SK-N-MC (cell line): ENCODE measurements at regions not wholly inside any gene's neighbourhood (a gene's known extent, or its start where the extent isn't known, plus 50 kb on each side); places are given as distances from the start of the nearest gene placed in this dataset.

Experiments used
- DNase-seq: peaks from one replicate; pipeline ENCODE4 v3.0.0-alpha.2; 2011; ENCODE audit warnings: low read depth, low spot score
- H3K27ac ChIP-seq: fragments of 200-600 bp; sonication (generic); 2 replicates; pipeline ENCODE4 v1.5.1; 2016; ENCODE audit warnings: mixed run types
- H3K36me3 ChIP-seq: fragments of 200-600 bp; sonication (generic); 2 replicates; pipeline ENCODE4 v1.6.1; 2017; ENCODE audit warnings: antibody characterized with exemption, low read length, mixed read lengths; ENCODE audit not compliant: insufficient read depth
- H3K4me3 ChIP-seq: fragments of 200-600 bp; sonication (generic); 2 replicates; pipeline ENCODE4 v1.5.1; 2016
- H3K9ac ChIP-seq: fragments of 200-600 bp; sonication (generic); 2 replicates; pipeline ENCODE4 v1.8.0; 2017; ENCODE audit warnings: mixed run types, mixed read lengths; ENCODE audit not compliant: insufficient read length
- H3K9me3 ChIP-seq: fragments of 200-600 bp; sonication (generic); 2 replicates; pipeline ENCODE4 v1.6.1; 2017; ENCODE audit warnings: low read depth, mild to moderate bottlenecking, antibody characterized with exemption, low read length, moderate library complexity, mixed read lengths
- EZH2 ChIP-seq: fragments of 200-600 bp; sonication (generic); IDR thresholded peaks from one replicate; pipeline ENCODE4 v1.6.1; 2017; ENCODE audit warnings: antibody characterized with exemption
- FOXP2 ChIP-seq: optimal IDR thresholded peaks from 2 replicates; pipeline ENCODE3; 2011; ENCODE audit warnings: mild to moderate bottlenecking, moderate library complexity; ENCODE audit not compliant: insufficient read depth; ENCODE audit errors: extremely low read length, control extremely low read depth
- POLR2AphosphoS5 ChIP-seq: IDR thresholded peaks from 2 replicates; pipeline ENCODE4 v1.6.1; 2012; ENCODE audit warnings: mild to moderate bottlenecking, low read depth, low read length, borderline replicate concordance

GRCh38 chr20:11248011-11248409 lies 574.2 kb upstream of the JAG1 start:
- H3K9ac ChIP-seq = no peak overlapping the region
- no peak overlapping the region for H3K4me3 ChIP-seq
- DNase-seq = no peak
- no peaks in the 10 kb centered on the region for H3K9me3 ChIP-seq
- no peaks in the 10 kb centered on the region for H3K36me3 ChIP-seq
- TF ChIP-seq EZH2 (no peak), POLR2AphosphoS5 (no peak), FOXP2 (no peak)
- H3K27ac ChIP-seq = no peak overlapping the region

GRCh38 chr20:11248687-11249638 lies 575.2 kb upstream of the JAG1 start:
- no peak for DNase-seq
- no peaks in the 10 kb centered on the region for H3K36me3 ChIP-seq
- no peak overlapping the region for H3K9ac ChIP-seq
- TF ChIP-seq FOXP2 (no peak), EZH2 (no peak), POLR2AphosphoS5 (no peak)
- no peak overlapping the region for H3K4me3 ChIP-seq
- no peak overlapping the region for H3K27ac ChIP-seq
- no peaks in the 10 kb centered on the region for H3K9me3 ChIP-seq

- no peak for DNase-seq
- Histone ChIP-seq H3K27ac (no peak overlapping the region), H3K9ac (no peak overlapping the region), H3K4me3 (no peak overlapping the region), H3K9me3 (no peaks in the 10 kb centered on the region), H3K36me3 (no peaks in the 10 kb centered on the region)
- TF ChIP-seq FOXP2 (no peak), POLR2AphosphoS5 (no peak), EZH2 (no peak)
These were observed 575.9 kb upstream of the JAG1 start for GRCh38 chr20:11249683-11250082.

GRCh38 chr20:11252447-11252846 lies 578.6 kb upstream of the JAG1 start:
- Histone ChIP-seq H3K9me3 (no peaks in the 10 kb centered on the region), H3K4me3 (no peak overlapping the region), H3K27ac (no peak overlapping the region), H3K36me3 (no peaks in the 10 kb centered on the region), H3K9ac (no peak overlapping the region)
- TF ChIP-seq EZH2 = no peak
- no peak for TF ChIP-seq FOXP2
- TF ChIP-seq POLR2AphosphoS5 = no peak
- no peak for DNase-seq

- Histone ChIP-seq H3K36me3 (no peaks in the 10 kb centered on the region), H3K9ac (no peak overlapping the region), H3K27ac (no peak overlapping the region), H3K9me3 (no peaks in the 10 kb centered on the region), H3K4me3 (no peak overlapping the region)
- no peak for TF ChIP-seq FOXP2
- no peak for DNase-seq
These were observed 581.7 kb upstream of the JAG1 start for GRCh38 chr20:11255455-11255854.

- H3K27ac ChIP-seq = no peak overlapping the region
- H3K4me3 ChIP-seq = no peak overlapping the region
- DNase-seq = no peak
- TF ChIP-seq EZH2 = no peak
- no peak for TF ChIP-seq FOXP2
- no peak for TF ChIP-seq POLR2AphosphoS5
- H3K36me3 ChIP-seq = no peaks in the 10 kb centered on the region
- H3K9me3 ChIP-seq = no peaks in the 10 kb centered on the region
- no peak overlapping the region for H3K9ac ChIP-seq
These were observed 582.1 kb upstream of the JAG1 start for GRCh38 chr20:11255860-11256259.

- H3K36me3 ChIP-seq = no peaks in the 10 kb centered on the region
- no peak overlapping the region for H3K4me3 ChIP-seq
- no peaks in the 10 kb centered on the region for H3K9me3 ChIP-seq
- DNase-seq = no peak
- no peak overlapping the region for H3K9ac ChIP-seq
- H3K27ac ChIP-seq = no peak overlapping the region
- TF ChIP-seq EZH2 = no peak
- no peak for TF ChIP-seq POLR2AphosphoS5
- TF ChIP-seq FOXP2 = no peak
These were observed 586.8 kb upstream of the JAG1 start for GRCh38 chr20:11260611-11261010.

- Histone ChIP-seq H3K4me3 (no peak overlapping the region), H3K9ac (no peak overlapping the region), H3K27ac (no peak overlapping the region), H3K9me3 (no peaks in the 10 kb centered on the region), H3K36me3 (no peaks in the 10 kb centered on the region)
- no peak for DNase-seq
- TF ChIP-seq EZH2 = no peak
- no peak for TF ChIP-seq POLR2AphosphoS5
- no peak for TF ChIP-seq FOXP2
These were observed 587.8 kb upstream of the JAG1 start for GRCh38 chr20:11261533-11262000.

- Histone ChIP-seq H3K9me3 (no peaks in the 10 kb centered on the region), H3K27ac (no peak overlapping the region), H3K4me3 (no peak overlapping the region), H3K9ac (no peak overlapping the region), H3K36me3 (no peaks in the 10 kb centered on the region)
- TF ChIP-seq POLR2AphosphoS5 (no peak), EZH2 (no peak), FOXP2 (no peak)
- DNase-seq = no peak
These were observed 592.8 kb upstream of the JAG1 start for GRCh38 chr20:11266571-11266970.
